G401.6 (cell line): ENCODE measurements at regions not wholly inside any gene's neighbourhood (a gene's known extent, or its start where the extent isn't known, plus 50 kb on each side); places are given as distances from the start of the nearest gene placed in this dataset.
"Not testable (repeated sequence)": the region's sequence is repeated elsewhere in the genome, so short reads cannot be mapped to it uniquely, and the experiment has no call there.

ENCODE experiments used
- FAIRE-seq: peaks from 2 replicates; lab custom pipeline; 2012; peaks lifted over from hg19 to GRCh38; lab: Jason Lieb, UNC

GRCh38 chr5:19122923-19123322 is 865.1 kb downstream of the CDH18 start:
- no peak for FAIRE-seq

GRCh38 chr5:19125956-19126713 is 861.9 kb downstream of the CDH18 start:
- no peak for FAIRE-seq

GRCh38 chr5:19140276-19140675 is 847.7 kb downstream of the CDH18 start:
- no peak for FAIRE-seq

- not testable (repeated sequence) for FAIRE-seq
These were observed 846.0 kb downstream of the CDH18 start for GRCh38 chr5:19141937-19142524.

GRCh38 chr5:19142713-19143414 is 845.1 kb downstream of the CDH18 start:
- not testable (repeated sequence) for FAIRE-seq

GRCh38 chr5:19143935-19144334 is 844.1 kb downstream of the CDH18 start:
- no peak for FAIRE-seq

GRCh38 chr5:19169426-19169825 is 818.6 kb downstream of the CDH18 start:
- FAIRE-seq = no peak

GRCh38 chr5:19172926-19173470 is 815.0 kb downstream of the CDH18 start:
- no peak for FAIRE-seq

GRCh38 chr5:19175776-19176570 is 812.0 kb downstream of the CDH18 start:
- FAIRE-seq = no peak

- no peak for FAIRE-seq
These were observed 808.4 kb downstream of the CDH18 start for GRCh38 chr5:19179571-19179970.

GRCh38 chr5:19189176-19189575 is 798.8 kb downstream of the CDH18 start:
- no peak for FAIRE-seq

- no peak for FAIRE-seq
These were observed 794.4 kb downstream of the CDH18 start for GRCh38 chr5:19193631-19194030.

GRCh38 chr5:19196631-19197030 is 791.4 kb downstream of the CDH18 start:
- FAIRE-seq = no peak

- FAIRE-seq = no peak
These were observed 787.7 kb downstream of the CDH18 start for GRCh38 chr5:19200251-19200650.

- no peak for FAIRE-seq
These were observed 779.6 kb downstream of the CDH18 start for GRCh38 chr5:19208397-19208796.

GRCh38 chr5:19210886-19211285 is 777.1 kb downstream of the CDH18 start:
- no peak for FAIRE-seq

GRCh38 chr5:19229179-19229835 is 758.7 kb downstream of the CDH18 start:
- no peak for FAIRE-seq

- FAIRE-seq = no peak
These were observed 754.4 kb downstream of the CDH18 start for GRCh38 chr5:19233573-19233972.

GRCh38 chr5:19235101-19235584 is 752.9 kb downstream of the CDH18 start:
- FAIRE-seq = no peak

- no peak for FAIRE-seq
These were observed 747.8 kb downstream of the CDH18 start for GRCh38 chr5:19240170-19240569.

GRCh38 chr5:19241690-19242089 is 746.3 kb downstream of the CDH18 start:
- FAIRE-seq = no peak

- FAIRE-seq = not testable (repeated sequence)
These were observed 741.8 kb downstream of the CDH18 start for GRCh38 chr5:19246191-19246590.
